IPS-20b (cell line): ENCODE measurements at regions not wholly inside any gene's neighbourhood (a gene's known extent, or its start where the extent isn't known, plus 50 kb on each side); places are given as distances from the start of the nearest gene placed in this dataset.

Experiments
- H3K27ac ChIP-seq: one replicate; pipeline ENCODE4 v1.5.1; 2013; ENCODE audit warnings: low read length
- H3K27me3 ChIP-seq: 2 replicates; pipeline ENCODE4 v1.6.1; 2013; ENCODE audit warnings: mild to moderate bottlenecking, low read length, inconsistent platforms; ENCODE audit not compliant: insufficient read depth
- H3K36me3 ChIP-seq: 2 replicates; pipeline ENCODE4 v1.6.1; 2013; ENCODE audit warnings: low read depth, mild to moderate bottlenecking, inconsistent platforms, low read length, moderate library complexity; ENCODE audit not compliant: insufficient read depth
- H3K4me1 ChIP-seq: 2 replicates; pipeline ENCODE4 v1.6.1; 2013; ENCODE audit warnings: mild to moderate bottlenecking, control low read depth, inconsistent platforms, low read length, moderate library complexity; ENCODE audit not compliant: insufficient read depth
- H3K4me3 ChIP-seq: 2 replicates; pipeline ENCODE4 v1.5.1; 2013; ENCODE audit warnings: mild to moderate bottlenecking, low read length, inconsistent platforms
- H3K9ac ChIP-seq: 2 replicates; pipeline ENCODE4 v1.6.1; 2013; ENCODE audit warnings: low read depth, mild to moderate bottlenecking, inconsistent platforms, low read length, moderate library complexity
- H3K9me3 ChIP-seq: 2 replicates; pipeline ENCODE4 v1.6.1; 2013; ENCODE audit warnings: mild to moderate bottlenecking, low read depth, low read length, inconsistent platforms; ENCODE audit not compliant: insufficient read depth

DNA sequence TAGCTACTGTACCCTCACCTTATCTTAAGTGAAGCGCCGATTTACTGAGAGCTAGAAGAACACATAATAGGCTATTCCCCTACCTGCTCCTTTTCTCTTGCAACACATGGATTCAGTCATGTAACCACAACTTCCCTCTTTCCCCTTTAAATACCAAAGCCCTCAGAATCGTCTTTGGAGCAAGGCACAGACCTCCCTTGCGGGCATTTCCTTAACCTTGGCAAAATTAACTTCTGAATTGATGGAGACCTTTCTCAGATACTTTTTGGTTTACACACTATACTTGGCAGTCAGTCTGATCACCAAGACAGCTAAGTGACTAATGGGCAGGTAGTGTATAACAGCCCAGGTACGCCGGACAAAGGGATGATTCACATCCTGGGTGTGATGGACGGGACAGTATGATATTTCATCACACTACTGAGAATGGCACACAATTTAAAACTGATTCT is 72.7 kb upstream of the SEC61G start:
- Histone ChIP-seq H3K9me3 (no peaks in the 10 kb centered on the region; the same call in 1 of the 2 replicates), H3K27me3 (no peaks in the 10 kb centered on the region), H3K9ac (no peak overlapping the region), H3K4me3 (no peak overlapping the region), H3K4me1 (no peaks in the 10 kb centered on the region), H3K36me3 (no peaks in the 10 kb centered on the region), H3K27ac (no peak overlapping the region)

DNA sequence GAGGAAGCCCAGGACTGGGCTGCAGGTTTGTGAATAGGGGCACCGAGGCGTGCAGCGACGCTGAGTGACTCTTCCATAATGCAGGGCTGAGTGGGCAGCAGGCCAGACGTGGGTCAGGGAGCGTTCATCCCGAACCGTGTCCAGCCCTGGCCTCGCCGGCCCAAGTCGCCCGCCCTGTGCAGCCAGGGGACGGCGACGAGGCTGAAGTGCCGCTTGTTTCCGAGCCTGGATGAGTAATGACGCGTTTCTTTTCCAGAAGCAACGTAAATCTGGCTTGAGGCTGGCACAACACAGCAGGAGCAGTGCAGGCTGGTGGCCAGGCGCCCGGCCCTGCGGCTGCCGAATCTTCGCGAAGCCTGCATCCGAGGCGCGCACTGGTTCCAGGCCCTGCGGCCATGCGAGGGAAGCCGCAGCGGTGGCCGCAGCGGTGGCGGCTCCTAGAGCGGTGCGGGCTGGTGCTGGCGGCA is 74.0 kb upstream of the SEC61G start:
- Histone ChIP-seq H3K9ac (no peak overlapping the region), H3K9me3 (no peaks in the 10 kb centered on the region), H3K36me3 (no peaks in the 10 kb centered on the region), H3K27me3 (no peaks in the 10 kb centered on the region), H3K27ac (no peak overlapping the region), H3K4me1 (no peaks in the 10 kb centered on the region), H3K4me3 (no peak overlapping the region)

DNA sequence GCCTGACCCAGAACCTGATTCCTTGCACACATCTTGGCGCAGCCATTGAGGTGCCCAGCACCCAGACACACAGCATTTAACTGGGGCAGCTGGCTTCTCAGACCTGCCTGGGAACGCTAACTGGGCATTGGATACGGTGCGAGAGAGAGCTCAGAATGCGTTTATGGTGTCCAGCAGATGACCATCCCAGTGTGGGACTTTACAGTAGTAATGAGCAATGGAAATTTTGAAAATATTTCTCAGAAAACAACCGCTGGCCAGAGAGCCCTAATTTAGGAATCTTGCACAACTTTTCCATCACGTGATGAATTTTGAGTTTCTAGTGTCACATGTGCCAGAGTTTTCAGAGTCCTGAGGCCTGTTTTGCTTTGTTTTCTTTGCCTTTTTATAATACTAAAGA is 78.2 kb upstream of the SEC61G start:
- Histone ChIP-seq H3K4me1 (no peaks in the 10 kb centered on the region; the same call in 1 of the 2 replicates), H3K9ac (no peak overlapping the region), H3K27me3 (no peaks in the 10 kb centered on the region), H3K9me3 (no peaks in the 10 kb centered on the region), H3K27ac (no peak overlapping the region), H3K36me3 (no peaks in the 10 kb centered on the region), H3K4me3 (no peak overlapping the region)

DNA sequence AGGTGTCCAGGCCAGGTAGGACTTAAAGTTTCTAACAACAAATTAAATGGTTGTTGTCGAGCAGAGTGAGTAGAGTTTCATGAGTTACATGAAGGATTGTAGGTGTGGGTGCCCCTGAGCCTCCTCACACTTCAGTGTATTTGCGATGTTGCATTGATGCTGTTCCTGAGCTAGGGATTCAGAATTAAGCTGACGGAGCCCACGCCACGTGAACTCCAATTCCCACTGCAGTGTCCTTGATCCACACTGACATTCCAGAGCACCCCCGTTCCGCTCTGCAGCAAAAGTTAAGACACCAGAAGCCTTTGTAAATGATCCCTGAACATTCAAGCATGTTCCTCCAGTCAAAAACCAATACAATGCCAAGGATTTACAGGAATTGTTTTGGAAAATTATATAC is 78.8 kb upstream of the SEC61G start:
- Histone ChIP-seq H3K9me3 (no peaks in the 10 kb centered on the region), H3K4me3 (no peak overlapping the region), H3K4me1 (no peaks in the 10 kb centered on the region; the same call in 1 of the 2 replicates), H3K36me3 (no peaks in the 10 kb centered on the region), H3K9ac (no peak overlapping the region), H3K27ac (no peak overlapping the region), H3K27me3 (no peaks in the 10 kb centered on the region)

DNA sequence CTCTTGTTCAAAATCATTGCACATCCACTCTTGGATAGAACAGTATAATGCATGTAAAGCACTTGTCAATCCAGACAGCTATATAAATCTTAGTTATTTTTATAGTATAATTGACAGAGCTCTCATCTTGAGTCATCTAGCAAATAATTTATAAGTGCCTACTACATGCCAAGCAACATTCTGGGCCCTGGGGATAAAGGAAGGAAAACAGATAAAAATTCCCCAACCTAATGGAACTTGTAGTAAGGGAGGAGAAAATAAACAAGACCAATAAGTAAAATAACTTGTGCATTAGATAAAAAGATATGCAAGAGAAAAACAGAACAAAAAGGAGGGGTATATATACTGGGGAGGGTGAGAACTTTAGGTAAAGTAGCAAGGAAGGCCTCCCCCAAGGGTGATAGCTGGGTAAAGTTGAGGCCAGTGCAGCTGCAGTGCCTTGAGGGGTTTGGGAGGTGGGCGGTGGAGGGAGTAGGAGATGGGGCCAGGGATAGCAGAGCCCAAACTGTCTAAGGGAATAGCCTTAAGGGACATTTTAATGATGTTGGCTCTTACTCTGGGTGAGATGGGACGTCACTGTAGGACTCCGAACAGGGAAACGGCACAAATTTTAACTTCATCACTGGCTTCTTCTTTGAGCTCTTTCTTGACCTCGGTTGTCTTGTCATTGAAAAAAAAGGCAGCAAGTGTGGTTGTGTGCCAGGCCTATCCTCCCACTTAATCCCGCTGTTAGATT is 79.3 kb upstream of the SEC61G start:
- Histone ChIP-seq H3K4me1 (no peaks in the 10 kb centered on the region; the same call in 1 of the 2 replicates), H3K36me3 (no peaks in the 10 kb centered on the region), H3K9ac (no peak overlapping the region), H3K27ac (no peak overlapping the region), H3K27me3 (no peaks in the 10 kb centered on the region), H3K4me3 (no peak overlapping the region), H3K9me3 (no peaks in the 10 kb centered on the region)

DNA sequence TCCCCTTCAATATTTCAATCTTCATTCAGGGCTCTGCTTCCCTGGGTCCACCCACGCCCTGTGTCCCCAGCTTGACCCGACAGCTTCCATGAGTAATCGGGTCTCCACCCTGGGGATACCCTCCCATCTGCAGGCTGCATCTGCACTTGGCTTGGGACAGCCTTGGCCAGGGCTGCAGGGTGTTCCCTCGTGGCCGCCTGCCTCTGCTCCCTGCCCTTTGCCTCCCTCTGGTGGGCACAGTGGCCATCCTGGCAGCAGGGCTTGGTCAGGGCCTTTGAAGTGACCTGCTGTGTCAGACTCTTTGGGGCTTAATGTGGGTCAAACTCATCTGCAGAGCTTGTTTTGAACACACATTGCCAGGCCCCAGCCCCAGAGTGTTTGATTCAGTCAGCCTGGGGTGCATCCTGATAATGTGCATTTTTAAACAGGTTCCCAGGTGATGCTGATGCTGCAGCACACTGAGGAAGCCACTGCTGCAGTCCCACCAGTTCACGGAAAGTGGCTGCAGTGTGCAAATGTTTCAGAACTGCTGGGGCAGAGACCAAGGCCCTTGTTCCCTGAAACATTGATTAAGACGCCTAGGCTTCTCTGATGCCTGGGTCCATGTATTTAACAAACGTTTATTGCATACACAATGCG is 80.7 kb upstream of the SEC61G start:
- Histone ChIP-seq H3K36me3 (no peaks in the 10 kb centered on the region), H3K27ac (no peak overlapping the region), H3K4me1 (no peaks in the 10 kb centered on the region; the same call in 1 of the 2 replicates), H3K4me3 (no peak overlapping the region), H3K9me3 (no peaks in the 10 kb centered on the region), H3K27me3 (no peaks in the 10 kb centered on the region), H3K9ac (no peak overlapping the region)

DNA sequence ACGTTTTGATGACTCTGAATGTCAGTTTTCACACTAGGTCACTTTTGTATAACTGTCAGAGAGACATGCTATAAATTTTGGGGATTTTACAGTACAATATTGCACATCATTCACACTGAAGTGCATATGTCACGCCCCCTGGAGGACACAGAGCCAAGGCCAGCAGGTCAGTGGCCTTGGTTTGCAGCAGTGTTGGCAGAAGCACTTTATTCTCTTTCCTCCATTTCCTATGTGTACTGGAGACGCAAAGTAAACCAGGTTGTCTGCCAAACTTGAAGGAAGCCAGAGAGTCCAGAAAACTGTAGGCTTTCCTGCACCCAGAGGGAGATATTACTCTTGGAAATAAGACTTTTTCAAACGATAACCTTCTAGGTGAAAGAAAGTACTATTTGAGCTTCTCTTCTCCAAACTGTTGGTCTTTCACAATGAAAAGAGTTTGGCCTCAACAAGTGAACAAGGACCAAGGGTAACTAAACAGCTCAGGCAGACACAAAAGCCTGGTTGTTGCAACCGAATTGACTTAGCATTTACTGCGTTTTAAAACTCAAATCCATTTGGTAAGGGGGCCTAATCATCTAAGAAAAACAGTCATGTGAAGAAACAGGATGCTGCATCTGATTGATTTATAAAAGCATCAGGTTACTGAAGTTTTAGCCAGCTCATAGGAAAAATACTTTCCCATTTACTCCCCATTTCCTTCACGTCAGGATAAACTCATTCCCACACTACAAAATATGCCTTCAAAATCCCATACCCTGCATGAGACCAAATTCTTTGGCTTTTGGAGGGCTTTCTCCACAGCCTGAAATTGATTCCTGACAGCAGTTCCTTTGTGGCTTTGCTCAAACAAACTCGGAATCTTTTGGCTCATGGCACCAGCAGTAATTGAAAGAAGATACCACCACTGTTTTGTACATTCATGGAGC is 83.0 kb upstream of the SEC61G start:
- H3K4me1 ChIP-seq = no peaks in the 10 kb centered on the region; the same call in 1 of the 2 replicates
- no peaks in the 10 kb centered on the region for H3K9me3 ChIP-seq
- no peak overlapping the region for H3K9ac ChIP-seq
- no peak overlapping the region for H3K27ac ChIP-seq
- no peaks in the 10 kb centered on the region for H3K27me3 ChIP-seq
- H3K36me3 ChIP-seq = no peaks in the 10 kb centered on the region
- no peak overlapping the region for H3K4me3 ChIP-seq

DNA sequence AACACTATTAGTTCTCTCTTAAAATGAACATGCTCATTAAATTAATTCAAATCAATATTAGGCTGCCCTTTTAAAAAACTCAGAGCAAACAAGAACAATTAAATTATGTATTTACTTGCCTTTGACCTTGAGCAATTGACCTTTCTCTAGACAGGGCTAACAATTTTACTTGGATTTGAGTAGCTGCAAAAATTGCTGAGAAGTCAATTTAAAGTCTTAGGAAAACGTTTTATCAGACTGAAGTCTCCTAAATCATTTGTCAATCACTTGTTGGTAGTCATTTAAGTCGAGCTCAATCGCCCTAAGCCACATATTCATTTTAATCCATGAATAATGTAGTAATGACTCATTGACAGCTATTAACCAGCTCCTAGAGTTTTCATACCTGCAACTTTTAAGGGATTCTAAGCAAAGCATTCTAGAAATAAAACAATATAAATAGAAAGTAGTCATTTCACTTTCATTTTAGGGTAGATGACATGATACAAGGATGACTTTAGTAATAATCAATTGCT is 84.9 kb upstream of the SEC61G start:
- Histone ChIP-seq H3K4me3 (no peak overlapping the region), H3K27ac (no peak overlapping the region), H3K9ac (no peak overlapping the region), H3K4me1 (no peaks in the 10 kb centered on the region; the same call in 1 of the 2 replicates), H3K36me3 (no peaks in the 10 kb centered on the region), H3K9me3 (no peaks in the 10 kb centered on the region), H3K27me3 (no peaks in the 10 kb centered on the region)

DNA sequence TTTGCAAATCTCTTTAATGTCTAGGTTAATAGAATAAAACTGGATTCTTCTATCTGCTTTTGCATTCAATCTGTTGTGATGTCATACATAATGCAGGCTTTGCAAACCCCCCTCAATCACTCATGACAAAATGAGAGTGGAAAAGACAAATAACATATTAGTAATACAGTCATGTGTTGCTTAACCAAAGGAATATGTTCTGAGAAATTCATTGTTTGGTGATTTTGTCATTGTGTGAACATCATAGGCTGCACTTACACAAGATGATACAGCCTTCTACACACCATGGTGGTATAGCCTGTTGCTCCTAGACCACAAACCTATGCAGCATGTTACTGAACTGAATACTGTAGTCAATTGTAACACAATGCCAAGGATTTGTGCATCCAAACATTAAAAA is 87.3 kb upstream of the SEC61G start:
- H3K4me1 ChIP-seq = no peaks in the 10 kb centered on the region; the same call in 1 of the 2 replicates
- no peaks in the 10 kb centered on the region for H3K9me3 ChIP-seq
- H3K4me3 ChIP-seq = no peak overlapping the region
- no peaks in the 10 kb centered on the region for H3K27me3 ChIP-seq
- H3K36me3 ChIP-seq = no peaks in the 10 kb centered on the region
- H3K9ac ChIP-seq = no peak overlapping the region
- no peak overlapping the region for H3K27ac ChIP-seq

DNA sequence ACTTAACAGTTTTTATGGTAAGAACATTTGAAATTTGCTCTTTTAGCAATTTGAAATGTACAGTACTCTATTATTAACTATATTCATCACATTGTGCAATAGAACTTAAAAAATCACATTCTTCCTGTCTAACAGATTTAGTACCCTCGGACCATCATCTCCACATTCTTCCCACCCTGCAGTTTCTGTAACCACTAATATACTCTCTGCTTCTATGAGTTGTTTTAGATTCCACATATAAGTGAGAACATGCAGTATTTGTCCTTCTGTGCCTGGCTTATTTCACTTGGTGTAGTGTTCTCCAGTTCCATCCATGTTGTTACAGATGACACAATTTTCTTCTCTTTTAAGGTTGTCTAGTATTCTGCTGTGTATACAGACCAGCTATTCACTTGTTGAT is 88.9 kb upstream of the SEC61G start:
- no peaks in the 10 kb centered on the region for H3K4me1 ChIP-seq
- H3K9me3 ChIP-seq = no peaks in the 10 kb centered on the region
- H3K9ac ChIP-seq = no peak overlapping the region
- H3K27me3 ChIP-seq = no peaks in the 10 kb centered on the region
- H3K4me3 ChIP-seq = no peak overlapping the region
- H3K36me3 ChIP-seq = no peaks in the 10 kb centered on the region
- H3K27ac ChIP-seq = no peak overlapping the region

DNA sequence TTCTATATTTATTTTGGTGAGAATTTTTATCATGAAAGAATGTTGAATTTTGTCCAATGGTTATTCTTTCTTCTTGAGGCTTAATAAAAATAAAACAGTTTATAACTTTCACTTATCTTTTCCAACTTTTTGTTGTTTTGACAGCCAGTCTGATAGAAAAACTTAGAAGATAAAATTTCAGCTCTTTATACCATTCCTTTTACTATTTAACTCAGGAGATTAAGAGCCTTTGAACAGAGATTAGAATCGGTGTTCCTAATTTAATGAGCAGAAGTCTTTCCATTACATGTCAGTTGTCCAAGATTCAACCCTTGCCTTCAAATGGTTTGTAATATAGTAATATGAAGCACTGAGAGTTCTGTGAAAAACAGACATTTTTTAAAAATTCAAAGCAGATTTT is 97.8 kb upstream of the SEC61G start:
- no peaks in the 10 kb centered on the region for H3K36me3 ChIP-seq
- H3K27ac ChIP-seq = no peak overlapping the region
- H3K9me3 ChIP-seq = no peaks in the 10 kb centered on the region
- no peak overlapping the region for H3K9ac ChIP-seq
- H3K4me1 ChIP-seq = no peaks in the 10 kb centered on the region; the same call in 1 of the 2 replicates
- no peak overlapping the region for H3K4me3 ChIP-seq
- H3K27me3 ChIP-seq = no peaks in the 10 kb centered on the region
